ENCODE measurements at regions not wholly inside any gene's neighbourhood (a gene's known extent, or its start where the extent isn't known, plus 50 kb on each side); places are given as distances from the start of the nearest gene placed in this dataset.

- Histone ChIP-seq H3K79me1 (ENCODE audit: insufficient read depth, low read depth, low read length, poor library complexity, severe bottlenecking) (no peaks in the 10 kb centered on the region), H3K18ac (ENCODE audit: insufficient read length, low read depth, low read length) (no peak overlapping the region), H4K20me1 (ENCODE audit: control insufficient read depth, insufficient read depth, insufficient read length) (no peaks in the 10 kb centered on the region), H3K9me3 (ENCODE audit: control insufficient read depth, low read depth, low read length) (no peaks in the 10 kb centered on the region), H3K4me1 (ENCODE audit: insufficient read depth, low read length) (0 out of 2 replicates have a peak, but pooled peaks cover 2% of the 10 kb centered on the region), H2BK5ac (ENCODE audit: insufficient read length, low read length) (no peak overlapping the region), H2BK15ac (ENCODE audit: low read depth, low read length) (no peak overlapping the region), H4K8ac (replicated peaks; ENCODE audit: insufficient read length, low read depth, low read length) (no peak overlapping the region), H3K14ac (ENCODE audit: insufficient read depth, low read length) (no peak overlapping the region), H3K27ac (ENCODE audit: insufficient read length, low read depth, low read length) (no peak overlapping the region), H3K4ac (ENCODE audit: low read depth, low read length) (no peak overlapping the region), H4K5ac (ENCODE audit: insufficient read length, low read depth, low read length) (no peak overlapping the region), H4K91ac (ENCODE audit: insufficient read length, low read depth, low read length) (no peak overlapping the region), H3K56ac (ENCODE audit: insufficient read length, low read depth, low read length) (no peak overlapping the region), H2BK12ac (ENCODE audit: insufficient read length, low read depth, low read length) (no peak overlapping the region), H2BK120ac (ENCODE audit: low read depth, low read length, poor library complexity, severe bottlenecking) (no peak overlapping the region), H3K23me2 (ENCODE audit: insufficient read length, low read depth, low read length, poor library complexity, severe bottlenecking) (no peaks in the 10 kb centered on the region), H3T11ph (ENCODE audit: low read length) (no peak overlapping the region), H2BK20ac (ENCODE audit: low read depth, low read length, poor library complexity, severe bottlenecking) (no peak overlapping the region), H3K9ac (ENCODE audit: extremely low read depth, insufficient read length, low read length) (no peak overlapping the region), H3K4me2 (ENCODE audit: insufficient read depth, insufficient read length, low read length) (no peak overlapping the region), H3K27me3 (ENCODE audit: insufficient read depth, low read length) (no peaks in the 10 kb centered on the region), H2AFZ (ENCODE audit: low read length) (no peak overlapping the region), H3K23ac (ENCODE audit: insufficient read length, low read depth, low read length) (no peak overlapping the region), H2AK5ac (ENCODE audit: insufficient read length, low read length) (no peak overlapping the region), H3K79me2 (ENCODE audit: insufficient read depth, low read length) (no peaks in the 10 kb centered on the region)
- no peak for TF ChIP-seq CTCF (conservative IDR thresholded peaks at IDR 0.05)
- Mint-ChIP-seq H3K4me1 (peaks cover 13 to 14% of the 10 kb centered on the region in 2 experiments), H3K36me3 (ENCODE audit: insufficient read depth in 1 of 3, low read depth in 3 of 3) (no peaks in the 10 kb centered on the region), H3K27ac (no peak overlapping the region), H3K9me3 (no peaks in the 10 kb centered on the region), H3K27me3 (ENCODE audit: low read depth) (peaks cover 3% of the 10 kb centered on the region; the same call in 1 of the 2 replicates), H3K4me3 (no peak overlapping the region; a peak in 1 of 5 replicates)
- WGBS (ENCODE audit: extremely low coverage, insufficient read length, low lambda C conversion rate): no CpG with 5 or more reads among the region's 4 CpGs
- no peak for DNase-seq
These were observed 53.9 kb upstream of the OLFM4 start for GRCh38 chr13:52974711-52975110.
